EH (cell line): ENCODE measurements at regions not wholly inside any gene's neighbourhood (a gene's known extent, or its start where the extent isn't known, plus 50 kb on each side); places are given as distances from the start of the nearest gene placed in this dataset.
"Not testable (repeated sequence)": the region's sequence is repeated elsewhere in the genome, so short reads cannot be mapped to it uniquely, and the experiment has no call there.

Source experiments
- DNase-seq: peaks from one replicate; pipeline ENCODE4 v3.0.0-alpha.2; 2015; ENCODE audit warnings: low read depth

GRCh38 chr5:102554082-102554481 is 55.3 kb upstream of the SLCO6A1 start:
- DNase-seq = no peak

GRCh38 chr5:102554728-102555127 is 55.9 kb upstream of the SLCO6A1 start:
- DNase-seq = no peak

GRCh38 chr5:102561894-102562760 is 63.3 kb upstream of the SLCO6A1 start:
- peak; percentile 28 for DNase-seq

GRCh38 chr5:102570747-102571146 is 71.9 kb upstream of the SLCO6A1 start:
- no peak for DNase-seq

- no peak for DNase-seq
These were observed 79.6 kb upstream of the SLCO6A1 start for GRCh38 chr5:102578362-102578761.

- no peak for DNase-seq
These were observed 80.6 kb upstream of the SLCO6A1 start for GRCh38 chr5:102579379-102579778.

GRCh38 chr5:102581011-102581410 is 82.2 kb upstream of the SLCO6A1 start:
- no peak for DNase-seq

GRCh38 chr5:102582696-102583095 is 83.9 kb upstream of the SLCO6A1 start:
- peak; percentile 11 for DNase-seq

- peak; percentile 11 for DNase-seq
These were observed 84.7 kb upstream of the SLCO6A1 start for GRCh38 chr5:102583276-102584124.

- no peak for DNase-seq
These were observed 90.9 kb upstream of the SLCO6A1 start for GRCh38 chr5:102589661-102590060.

- no peak for DNase-seq
These were observed 91.7 kb upstream of the SLCO6A1 start for GRCh38 chr5:102590467-102590866.

- DNase-seq = no peak
These were observed 92.8 kb upstream of the SLCO6A1 start for GRCh38 chr5:102591650-102592049.

- not testable (repeated sequence) for DNase-seq
These were observed 93.8 kb upstream of the SLCO6A1 start for GRCh38 chr5:102592586-102592985.

- no peak for DNase-seq
These were observed 95.4 kb upstream of the SLCO6A1 start for GRCh38 chr5:102594192-102594591.

- DNase-seq = peak; percentile 6
These were observed 96.5 kb upstream of the SLCO6A1 start for GRCh38 chr5:102595332-102595731.

- no peak for DNase-seq
These were observed 97.3 kb upstream of the SLCO6A1 start for GRCh38 chr5:102596113-102596512.

- DNase-seq = no peak
These were observed 98.2 kb upstream of the SLCO6A1 start for GRCh38 chr5:102596951-102597350.

GRCh38 chr5:102599289-102599688 is 100.5 kb upstream of the SLCO6A1 start:
- no peak for DNase-seq

GRCh38 chr5:102600964-102601363 is 102.2 kb upstream of the SLCO6A1 start:
- peak; percentile 21 for DNase-seq

- no peak for DNase-seq
These were observed 104.9 kb upstream of the SLCO6A1 start for GRCh38 chr5:102603670-102604069.

GRCh38 chr5:102608414-102608813 is 109.6 kb upstream of the SLCO6A1 start:
- DNase-seq = no peak

GRCh38 chr5:102611312-102611711 is 112.5 kb upstream of the SLCO6A1 start:
- no peak for DNase-seq

GRCh38 chr5:102613661-102614060 is 114.9 kb upstream of the SLCO6A1 start:
- DNase-seq = no peak
